ENCODE measurements at regions not wholly inside any gene's neighbourhood (a gene's known extent, or its start where the extent isn't known, plus 50 kb on each side); places are given as distances from the start of the nearest gene placed in this dataset.

- Histone ChIP-seq H3K36me3 (no peaks in the 10 kb centered on the region), H3K4me1 (no peaks in the 10 kb centered on the region), H3K27me3 (no peaks in the 10 kb centered on the region), H3K9me3 (no peaks in the 10 kb centered on the region), H3K4me3 (no peak overlapping the region), H3K27ac (no peak overlapping the region)
- no peak for DNase-seq
- intact Hi-C loops (cut with DNase I), result no loop called here
- TF ChIP-seq POLR2A (IDR thresholded peaks at IDR 0.05), result no peak
- TF ChIP-seq CTCF (IDR thresholded peaks at IDR 0.05), result no peak
- 62% methylated on average over 8 of the region's 41 CpGs for WGBS (ENCODE audit: insufficient coverage, low coverage, low lambda C conversion rate, missing lambda C conversion rate)
- ATAC-seq, result peak in 1 of 4 donors; percentile 32
These were observed 138.8 kb downstream of the TWIST2 start for GRCh38 chr2:238986491-238987351.

- no peak for TF ChIP-seq CTCF (IDR thresholded peaks at IDR 0.05)
- TF ChIP-seq POLR2A (IDR thresholded peaks at IDR 0.05), result no peak
- DNase-seq (no peak), ATAC-seq (no peak)
- Histone ChIP-seq H3K36me3 (no peaks in the 10 kb centered on the region), H3K4me1 (no peaks in the 10 kb centered on the region), H3K9me3 (no peaks in the 10 kb centered on the region), H3K27me3 (no peaks in the 10 kb centered on the region), H3K27ac (no peak overlapping the region), H3K4me3 (no peak overlapping the region)
- intact Hi-C loops (cut with DNase I), result no loop called here
- WGBS (ENCODE audit: insufficient coverage, low coverage, low lambda C conversion rate, missing lambda C conversion rate), result 63% methylated on average over 12 of the region's 14 CpGs
These were observed 139.6 kb downstream of the TWIST2 start for GRCh38 chr2:238987352-238987981.

- 45% methylated on average over 2 of the region's 7 CpGs for WGBS (ENCODE audit: insufficient coverage, low coverage, low lambda C conversion rate, missing lambda C conversion rate)
- Histone ChIP-seq H3K27ac (no peak overlapping the region), H3K4me1 (no peaks in the 10 kb centered on the region), H3K4me3 (no peak overlapping the region), H3K9me3 (no peaks in the 10 kb centered on the region), H3K36me3 (no peaks in the 10 kb centered on the region), H3K27me3 (no peaks in the 10 kb centered on the region)
- intact Hi-C loops (cut with DNase I), result no loop called here
- TF ChIP-seq POLR2A (IDR thresholded peaks at IDR 0.05) (no peak), CTCF (IDR thresholded peaks at IDR 0.05) (no peak)
- DNase-seq (no peak), ATAC-seq (no peak)
These were observed 140.2 kb downstream of the TWIST2 start for GRCh38 chr2:238988105-238988504.

GRCh38 chr2:238988752-238989151, 140.9 kb downstream of the TWIST2 start:
- TF ChIP-seq POLR2A (IDR thresholded peaks at IDR 0.05) (no peak), CTCF (IDR thresholded peaks at IDR 0.05) (no peak)
- no peaks in the 10 kb centered on the region for H3K9me3 ChIP-seq
- intact Hi-C loops (cut with DNase I), result no loop called here
- no peaks in the 10 kb centered on the region for H3K4me1 ChIP-seq
- no peak overlapping the region for H3K27ac ChIP-seq
- H3K4me3 ChIP-seq, result no peak overlapping the region
- WGBS (ENCODE audit: insufficient coverage, low coverage, low lambda C conversion rate, missing lambda C conversion rate), result no CpG with 5 or more reads among the region's 5 CpGs
- no peaks in the 10 kb centered on the region for H3K27me3 ChIP-seq
- ATAC-seq, result no peak
- H3K36me3 ChIP-seq, result no peaks in the 10 kb centered on the region
- DNase-seq, result no peak
